Heart left ventricle (tissue), 13 donors: ENCODE measurements at regions not wholly inside any gene's neighbourhood (a gene's known extent, or its start where the extent isn't known, plus 50 kb on each side); places are given as distances from the start of the nearest gene placed in this dataset.

Experiments used
- CTCF ChIP-seq, 12 donors: fragments of 200-600 bp; sonication (generic) in 4 of 12; IDR thresholded peaks; one replicate each; pipeline versions ENCODE4 v1.5.0 to v1.8.0; 2018 to 2022; ENCODE audit warnings: antibody characterized with exemption in 12 of 12, mild to moderate bottlenecking in 5 of 12
- POLR2A ChIP-seq, 2 donors: fragments of 450-650 bp; IDR thresholded peaks; one replicate each; pipeline ENCODE4 v1.6.1; 2017; ENCODE audit warnings: antibody characterized with exemption in 2 of 2, mild to moderate bottlenecking in 2 of 2, moderate library complexity in 2 of 2
- donor health status: ischemic (EF 13 %, LVEDD 7.1; RV severe dilation, severe dysfunction).
- donor health status: DM: no; HTN: yes; CAD: no.
- donor health status: DM: no; HTN: no; CAD: no.
- donor health status: ischemic (EF 25% LVEDD 6.9; RV normal size, moderate dysfunction).
- donor health status: ischemic (EF 25% LVEDD 5.7; RV mildly dilated, moderate dysfunction).
- donor health status: ischemic (EF 35%, LVEDD 5.7; RV mildly dilated, moderate dysfunction).
- donor health status: nonischemic (EF 11% LVEDD 7.7; RV severe dilation, severe dysfunction).
- donor health status: DM: yes; HTN: yes; CAD: no.
- donor health status: PGD.
- donor health status: ischemic (EF 29% LVEDD 5.4; RV normal size, mild dysfunction).
- donor health status: nonischemic (EF 23%, LVEDD 6.1; RV moderate dilation, normal function).

- TF ChIP-seq POLR2A (IDR thresholded peaks at IDR 0.05) (no peak), CTCF (IDR thresholded peaks at IDR 0.05) (no peak)
These were observed 120.2 kb upstream of the MLN start for GRCh38 chr6:33923857-33924514.
